Hematopoietic multipotent progenitor cell treated with erythropoietin and hydrocortisone succinate and interleukin-3 and kit ligand, for 8 days (in vitro differentiated cells): ENCODE measurements at regions not wholly inside any gene's neighbourhood (a gene's known extent, or its start where the extent isn't known, plus 50 kb on each side); places are given as distances from the start of the nearest gene placed in this dataset.
"Not testable (repeated sequence)": the region's sequence is repeated elsewhere in the genome, so short reads cannot be mapped to it uniquely, and the experiment has no call there.

Experiments
- DNase-seq: peaks from one replicate; pipeline ENCODE4 v3.0.0-alpha.2; 2015

GRCh38 chr14:105740272-105740671 lies 213.9 kb downstream of the TMEM121 start:
- not testable (repeated sequence) for DNase-seq

GRCh38 chr14:105740961-105741360 lies 214.6 kb downstream of the TMEM121 start:
- not testable (repeated sequence) for DNase-seq

GRCh38 chr14:105741707-105742530 lies 215.5 kb downstream of the TMEM121 start:
- not testable (repeated sequence) for DNase-seq

DNA sequence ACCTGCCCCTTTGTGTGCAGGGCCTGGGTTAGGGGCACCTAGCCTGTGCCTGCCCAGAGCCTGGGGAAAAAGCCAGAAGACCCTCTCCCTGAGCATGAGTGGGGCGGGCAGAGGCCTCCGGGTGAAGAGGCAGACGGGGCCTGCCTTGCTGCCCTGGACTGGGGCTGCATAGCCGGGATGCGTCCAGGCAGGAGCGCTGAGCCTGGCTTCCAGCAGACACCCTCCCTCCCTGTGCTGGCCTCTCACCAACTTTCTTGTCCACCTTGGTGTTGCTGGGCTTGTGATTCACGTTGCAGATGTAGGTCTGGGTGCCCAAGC lies 216.1 kb downstream of the TMEM121 start:
- DNase-seq, result no peak

DNA sequence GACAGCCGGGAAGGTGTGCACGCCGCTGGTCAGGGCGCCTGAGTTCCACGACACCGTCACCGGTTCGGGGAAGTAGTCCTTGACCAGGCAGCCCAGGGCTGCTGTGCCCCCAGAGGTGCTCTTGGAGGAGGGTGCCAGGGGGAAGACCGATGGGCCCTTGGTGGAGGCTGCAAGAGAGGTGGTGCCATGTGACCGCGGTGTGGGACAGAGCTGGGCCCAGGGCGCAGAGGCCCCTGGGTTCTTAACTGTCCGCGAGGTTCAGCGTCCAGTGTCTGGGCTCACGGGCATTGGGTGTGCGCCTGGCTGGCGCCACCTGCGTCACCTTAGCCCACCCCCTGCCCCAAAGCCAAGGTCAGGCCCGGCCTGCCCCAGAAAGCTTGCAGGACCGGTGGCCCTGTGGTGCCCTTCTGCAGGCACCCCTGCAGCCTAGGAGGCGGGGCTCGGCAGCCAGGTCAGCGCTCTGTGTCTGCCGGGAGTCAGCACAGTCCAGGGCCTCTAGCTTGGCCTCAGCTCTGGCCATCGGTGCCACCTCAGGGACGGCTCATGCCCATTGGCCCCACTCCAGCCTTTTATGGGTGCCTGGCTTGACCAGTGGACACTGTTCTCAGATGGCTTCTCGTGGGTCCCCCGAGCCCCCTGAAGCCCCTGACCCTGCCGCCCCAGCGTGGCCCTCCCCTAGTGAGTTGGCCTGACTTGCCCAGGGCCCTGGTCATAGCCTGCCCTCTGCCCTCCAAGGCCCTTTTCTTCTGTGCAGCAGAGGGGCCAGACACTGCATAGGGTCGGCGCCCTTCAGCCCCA lies 216.7 kb downstream of the TMEM121 start:
- DNase-seq, result not testable (repeated sequence)

- DNase-seq, result not testable (repeated sequence)
These were observed 217.9 kb downstream of the TMEM121 start for GRCh38 chr14:105744213-105744787.

GRCh38 chr14:105745433-105746123 lies 219.2 kb downstream of the TMEM121 start:
- no peak for DNase-seq

DNA sequence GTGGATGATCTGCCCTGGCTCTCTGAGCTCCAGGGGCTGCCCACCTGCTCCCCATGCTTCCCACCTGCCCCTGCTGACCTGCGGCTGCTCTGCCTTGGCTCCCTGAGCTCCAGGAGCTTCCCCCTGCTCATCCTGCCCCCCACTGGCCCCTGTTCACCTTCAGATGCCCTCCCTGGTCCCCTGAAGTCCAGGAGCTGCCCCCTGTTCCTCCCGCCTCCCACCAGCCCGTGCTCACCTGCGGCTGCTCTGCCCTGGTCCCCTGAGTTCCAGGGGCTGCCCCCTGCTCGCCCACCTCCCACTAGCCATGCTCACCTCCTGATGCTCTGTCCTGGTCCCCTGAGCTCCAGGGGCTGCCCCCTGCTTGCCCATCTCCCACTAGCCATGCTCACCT lies 219.7 kb downstream of the TMEM121 start:
- DNase-seq, result no peak

DNA sequence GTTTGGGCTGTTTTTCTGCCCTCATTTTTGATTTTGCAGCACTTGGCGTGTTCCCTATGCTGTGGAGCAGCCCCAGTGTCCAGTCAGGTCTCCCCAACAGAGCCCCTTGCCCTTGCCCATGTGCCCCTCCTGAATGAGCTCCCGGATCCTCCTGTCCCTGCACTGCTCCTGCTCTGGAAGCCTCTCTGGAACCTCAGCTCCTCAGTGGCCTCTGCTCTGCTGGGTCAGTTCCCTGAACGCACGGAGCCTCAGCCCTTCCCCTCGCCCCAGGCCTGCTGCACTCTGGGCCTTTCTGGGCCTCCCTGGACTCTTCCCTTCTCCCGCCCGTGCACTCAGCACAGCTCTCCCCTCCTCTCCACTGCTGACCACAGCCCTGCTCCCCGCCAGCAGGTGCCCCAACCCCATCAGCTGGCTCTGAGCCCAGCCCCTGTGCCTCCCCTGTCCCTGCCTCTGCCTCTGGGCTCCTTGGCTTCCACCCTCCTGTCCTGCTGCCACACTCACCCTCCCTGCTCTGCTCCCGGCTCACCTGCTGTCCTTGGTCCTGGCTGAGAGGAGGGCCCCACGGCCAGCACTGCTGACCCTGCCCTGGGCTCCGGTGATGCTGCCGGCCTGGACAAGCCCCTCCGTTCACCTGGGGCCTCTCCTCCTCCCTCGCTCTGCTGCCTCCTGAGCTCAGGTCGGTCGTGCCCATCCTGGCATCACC lies 220.6 kb downstream of the TMEM121 start:
- DNase-seq, result not testable (repeated sequence)

DNA sequence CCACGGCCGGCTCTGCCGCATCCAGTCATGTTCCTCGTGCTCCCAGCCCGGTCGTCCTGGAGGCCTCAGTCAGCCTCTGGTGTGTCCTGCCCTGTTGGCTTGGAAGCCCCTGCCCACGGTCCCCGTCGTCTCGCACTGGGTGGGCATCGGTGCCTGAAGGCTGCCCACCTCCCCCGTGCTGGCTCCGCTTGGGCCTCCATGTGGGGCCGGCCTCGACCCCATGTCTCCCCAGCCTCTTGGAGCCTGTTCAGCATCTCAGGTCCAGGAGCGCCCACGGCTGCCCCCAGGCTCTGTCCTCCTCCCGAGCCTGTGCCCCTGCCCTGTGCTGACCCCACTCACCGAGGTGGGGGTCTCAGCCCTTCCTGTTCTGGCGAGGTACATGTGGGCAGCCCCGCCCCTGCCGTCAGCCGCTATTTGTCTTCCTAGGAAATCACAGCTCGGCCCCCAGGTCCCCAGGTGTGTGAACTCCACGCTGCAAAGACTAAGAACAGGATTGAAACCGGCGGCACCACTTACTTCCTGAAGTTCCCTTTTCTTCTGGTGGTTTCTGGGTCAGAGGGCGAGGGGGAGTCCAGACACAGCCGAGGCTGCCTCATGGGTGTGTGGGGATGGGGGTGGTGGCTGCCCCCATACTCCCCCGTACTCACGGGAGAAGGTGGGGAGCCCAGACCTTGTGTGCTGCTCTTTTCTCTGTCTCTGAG lies 221.3 kb downstream of the TMEM121 start:
- not testable (repeated sequence) for DNase-seq

GRCh38 chr14:105748204-105748578 lies 221.8 kb downstream of the TMEM121 start:
- no peak for DNase-seq

DNA sequence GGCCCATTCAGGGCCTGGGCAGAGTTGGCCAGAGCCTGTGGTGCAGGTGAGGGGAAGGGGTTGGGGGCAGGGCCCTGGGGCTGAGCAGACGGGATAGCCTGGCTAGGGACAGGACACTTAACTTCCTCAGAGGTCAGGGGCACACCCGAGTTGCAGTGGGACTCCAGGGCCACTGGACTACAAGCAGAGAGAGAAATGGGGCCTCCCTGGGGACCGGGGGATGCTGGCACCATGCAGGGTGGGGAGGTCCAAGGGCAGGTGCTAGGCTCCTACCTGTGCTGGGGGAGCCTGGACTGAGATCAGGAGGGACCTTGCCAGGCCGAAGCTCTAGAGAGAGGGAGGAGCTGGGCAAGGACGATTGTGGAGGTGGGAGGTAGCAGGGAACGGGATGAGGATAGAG lies 222.3 kb downstream of the TMEM121 start:
- DNase-seq, result not testable (repeated sequence)

DNA sequence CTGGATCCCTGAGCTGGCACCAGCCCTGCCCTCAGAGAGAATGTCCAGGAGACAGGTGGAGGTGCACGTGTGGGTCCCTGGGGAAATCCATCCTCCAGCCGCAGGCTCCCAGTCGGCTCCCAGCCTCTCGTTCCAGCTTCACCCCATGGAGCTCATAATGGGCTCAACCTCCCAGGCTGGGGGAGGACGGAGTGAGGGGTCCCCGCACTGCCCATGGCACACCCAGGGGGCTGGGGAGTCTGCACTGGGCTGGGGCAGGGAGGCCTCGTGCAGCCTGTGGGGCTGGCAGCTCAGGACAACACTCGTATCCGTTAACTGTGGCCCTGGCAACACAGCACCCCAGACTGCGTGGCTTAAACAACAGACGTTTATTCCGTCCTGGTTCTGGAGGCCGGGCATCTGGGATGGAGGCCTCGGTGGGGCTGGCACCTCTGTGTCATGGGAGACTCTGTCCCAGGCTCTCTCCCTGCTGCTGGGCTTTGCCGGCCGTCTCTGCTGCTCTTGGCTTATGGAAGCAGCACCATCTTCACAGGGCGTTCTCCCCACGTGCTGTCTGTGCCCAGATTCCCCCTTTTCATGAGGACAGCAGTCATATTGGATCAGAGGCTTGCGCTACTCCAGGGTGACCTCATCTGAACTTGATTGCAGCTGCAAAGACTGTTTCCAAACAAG lies 223.6 kb downstream of the TMEM121 start:
- DNase-seq, result not testable (repeated sequence)

GRCh38 chr14:105751291-105751751 lies 224.9 kb downstream of the TMEM121 start:
- DNase-seq, result not testable (repeated sequence)

DNA sequence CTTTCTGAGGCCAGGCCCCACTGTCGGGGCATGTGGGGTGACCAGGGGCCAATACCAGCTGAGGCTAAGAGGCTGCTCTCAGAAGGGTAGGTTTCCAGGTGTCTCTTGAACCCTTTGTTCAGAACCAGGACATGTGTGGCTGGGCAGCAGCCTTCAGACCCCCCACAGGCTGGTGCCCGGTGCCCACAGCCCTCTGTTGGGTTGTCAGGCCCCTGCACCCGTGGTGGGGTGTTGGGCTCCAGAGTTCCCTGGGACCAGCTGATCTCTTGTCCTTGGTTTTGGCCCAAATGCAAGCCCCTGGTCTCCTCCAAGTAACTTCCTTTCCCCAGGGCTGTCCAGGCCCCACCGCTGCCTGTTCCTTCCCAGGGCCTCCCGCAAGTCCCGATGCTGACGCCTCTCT lies 226.0 kb downstream of the TMEM121 start:
- DNase-seq, result not testable (repeated sequence)

DNA sequence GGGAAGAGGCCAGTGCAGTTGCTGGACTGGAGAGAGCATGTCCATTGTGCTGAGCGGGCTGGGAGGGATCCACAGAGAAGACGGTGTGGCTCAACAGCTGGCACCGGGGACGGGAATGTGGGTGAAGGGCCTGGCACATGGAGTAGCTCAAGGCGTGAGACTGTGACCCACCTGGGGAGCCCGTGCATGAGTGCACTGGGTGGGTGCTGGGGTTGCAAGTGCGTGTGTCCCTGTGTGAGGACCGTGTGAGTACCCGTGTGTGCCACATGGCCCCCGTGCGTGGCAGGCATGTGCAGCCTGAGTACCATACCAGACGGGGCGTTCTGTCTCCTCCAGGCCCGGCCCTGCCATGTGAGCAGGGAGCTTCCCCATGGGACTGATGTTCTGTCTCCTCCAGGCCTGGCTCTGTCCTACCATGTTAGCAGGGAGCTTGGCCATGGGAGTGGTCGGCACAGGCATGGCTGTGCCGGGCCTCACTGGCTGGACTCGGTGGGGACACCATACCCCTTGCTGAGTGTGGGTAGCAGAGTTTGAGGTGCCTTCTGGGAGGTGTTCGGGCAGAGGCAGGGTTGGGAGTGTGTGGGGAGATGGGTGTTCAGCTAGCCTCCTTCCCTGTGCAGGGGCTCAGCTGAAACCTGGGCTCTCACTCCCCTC lies 234.4 kb downstream of the TMEM121 start:
- DNase-seq, result no peak

DNA sequence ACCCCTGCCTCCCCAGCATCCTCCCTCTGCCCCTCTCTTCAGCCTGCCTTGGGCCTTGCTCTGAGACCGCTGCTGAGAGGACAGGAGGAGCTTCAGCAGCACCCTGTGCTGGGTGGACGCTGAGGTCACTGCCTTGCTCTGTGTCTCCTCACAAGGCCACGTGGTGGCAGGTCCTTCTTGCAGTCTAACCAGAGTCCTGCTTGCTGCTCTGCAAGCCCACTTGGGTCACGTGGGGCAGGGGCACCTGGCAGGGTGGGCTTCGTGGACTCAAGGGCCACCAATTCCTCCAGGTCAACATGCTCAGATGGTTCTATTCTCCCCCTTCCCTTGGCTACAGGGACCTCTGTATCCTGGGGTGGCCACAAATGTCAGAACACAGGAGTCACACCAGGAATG lies 235.0 kb downstream of the TMEM121 start:
- not testable (repeated sequence) for DNase-seq

- DNase-seq, result no peak
These were observed 235.5 kb downstream of the TMEM121 start for GRCh38 chr14:105761842-105762241.

DNA sequence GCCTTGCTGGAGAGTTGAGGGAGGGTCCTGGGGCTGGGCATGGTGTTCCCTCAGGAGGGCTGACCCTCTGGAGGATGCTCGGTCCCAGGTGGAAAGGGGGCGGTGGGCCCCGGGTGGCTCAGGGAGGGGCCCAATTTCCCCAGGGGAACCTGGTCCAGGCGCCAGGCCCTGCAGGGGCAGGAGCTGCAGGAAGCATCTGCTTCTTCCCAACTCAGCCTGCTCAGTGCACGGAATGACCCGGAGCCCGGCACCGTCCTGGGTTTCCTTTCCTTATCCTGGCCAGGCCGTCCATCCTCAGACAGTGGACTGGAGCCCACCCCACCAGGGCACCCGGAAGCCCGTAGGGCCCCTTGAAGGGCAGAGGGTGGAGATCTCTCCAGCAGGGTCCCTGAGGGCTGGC lies 235.9 kb downstream of the TMEM121 start:
- not testable (repeated sequence) for DNase-seq

DNA sequence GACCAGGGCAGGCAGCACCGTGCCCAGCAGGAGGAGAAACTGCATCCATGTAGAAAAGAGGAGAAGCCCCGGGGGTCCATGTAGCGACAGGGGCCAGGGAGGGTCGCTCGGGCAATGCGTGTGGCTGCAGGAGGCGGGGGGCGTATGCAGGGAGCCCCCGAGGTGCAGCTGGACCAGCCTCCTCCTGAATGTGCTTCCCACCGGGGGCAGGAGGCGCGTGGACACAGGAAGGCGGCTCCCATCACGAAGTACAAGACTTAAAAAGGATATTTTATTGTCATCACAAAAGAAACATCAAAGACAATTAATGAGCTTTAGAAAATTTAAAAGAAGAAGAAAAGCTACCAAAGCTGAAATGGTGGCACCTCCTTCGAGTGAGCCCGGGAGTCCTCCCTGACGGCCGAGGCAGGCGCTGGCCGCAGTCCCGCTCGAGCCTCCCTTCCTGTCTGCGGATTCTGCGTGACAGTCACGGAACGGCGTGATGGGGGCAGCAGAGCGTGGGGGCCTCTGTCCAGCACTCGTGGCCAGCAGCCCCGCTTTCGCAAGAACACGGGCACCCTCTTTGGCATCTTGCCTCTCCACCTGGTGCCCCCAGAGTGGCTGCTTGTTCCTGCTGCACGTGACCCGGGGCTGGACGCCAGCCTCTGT lies 238.0 kb downstream of the TMEM121 start:
- DNase-seq, result not testable (repeated sequence)
